NOMO-1 (cell line): ENCODE measurements at regions not wholly inside any gene's neighbourhood (a gene's known extent, or its start where the extent isn't known, plus 50 kb on each side); places are given as distances from the start of the nearest gene placed in this dataset.
"Not testable (repeated sequence)": the region's sequence is repeated elsewhere in the genome, so short reads cannot be mapped to it uniquely, and the experiment has no call there.

ENCODE experiments used
- DNase-seq, 2 experiments: peaks; one replicate each; lab custom pipeline; 2025; ENCODE audit not compliant: unreplicated experiment in 2 of 2; lab: John Stamatoyannopoulos, UW

DNA sequence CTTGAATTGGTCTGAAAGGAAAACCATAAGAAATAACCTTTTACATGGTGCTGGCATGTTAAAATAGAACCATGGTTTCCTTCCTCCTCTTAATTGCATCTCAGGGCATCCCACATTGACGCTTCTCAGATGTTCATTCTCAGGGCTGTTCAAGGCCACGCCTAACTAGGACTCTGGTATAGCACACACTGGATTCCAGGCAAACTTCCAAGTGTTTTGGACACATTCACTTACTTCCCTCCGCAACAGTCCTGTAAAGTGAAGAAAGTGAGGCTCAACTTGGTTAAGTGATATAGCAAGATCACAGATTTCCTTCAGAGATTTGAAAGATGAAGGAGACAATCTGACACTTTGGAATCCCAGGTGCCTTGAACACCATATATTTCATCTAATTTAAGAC lies 244.8 kb downstream of the DUSP10 start:
- no peak for DNase-seq

DNA sequence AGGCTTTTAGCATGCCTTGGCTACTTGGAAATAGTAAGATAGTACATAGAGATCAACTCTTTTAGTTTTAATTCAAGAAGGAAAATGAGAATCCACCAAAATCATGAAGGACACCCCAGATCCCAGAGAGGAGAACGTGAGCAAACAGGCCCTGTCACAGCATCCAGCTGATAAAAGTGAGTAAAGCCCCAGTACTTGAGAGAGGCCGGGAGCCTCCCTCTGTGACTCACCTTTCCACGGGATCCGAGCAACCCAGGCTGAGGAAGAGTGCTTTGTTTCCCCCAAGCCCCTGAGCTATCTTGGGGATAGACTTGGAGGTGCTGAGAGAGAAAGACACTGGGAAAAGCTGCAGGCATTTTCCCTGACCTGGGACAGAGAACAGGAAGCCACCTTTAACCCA lies 238.6 kb downstream of the DUSP10 start:
- DNase-seq, result no peak

DNA sequence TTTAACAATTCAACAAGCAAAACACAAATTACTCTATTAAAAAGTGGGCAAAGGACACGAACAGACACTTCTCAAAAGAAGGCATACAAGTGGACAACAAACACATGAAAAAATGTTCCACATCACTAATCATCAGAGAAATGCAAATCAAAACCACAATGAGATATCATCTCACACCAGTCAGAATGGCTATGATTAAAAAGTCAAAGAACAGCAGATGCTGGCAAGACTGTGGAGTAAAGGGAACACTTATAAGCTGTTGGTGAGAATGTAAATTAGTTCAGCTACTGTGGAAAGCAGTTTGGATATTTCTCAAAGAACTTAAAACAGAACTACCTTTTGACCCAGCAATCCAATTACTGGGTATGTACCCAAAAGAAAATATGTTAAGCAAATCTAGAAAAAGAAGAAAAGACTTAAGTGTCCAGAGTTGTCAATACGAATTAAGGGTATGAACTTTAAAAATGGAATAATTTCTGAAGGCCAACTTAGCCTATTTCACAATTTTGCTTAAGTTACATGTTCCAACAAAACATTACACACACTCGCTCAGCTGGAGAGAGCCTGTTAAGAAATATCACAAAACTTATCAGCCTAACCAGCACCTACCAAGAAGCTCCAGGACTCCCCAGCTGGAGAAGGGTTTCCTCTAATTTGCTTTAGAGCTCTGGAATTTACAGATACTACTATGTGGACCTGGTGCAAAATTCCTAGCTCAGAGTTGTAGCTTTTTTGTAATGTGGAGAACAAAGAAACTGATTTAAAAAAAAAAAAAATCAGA lies 232.1 kb downstream of the DUSP10 start:
- DNase-seq, result no peak

DNA sequence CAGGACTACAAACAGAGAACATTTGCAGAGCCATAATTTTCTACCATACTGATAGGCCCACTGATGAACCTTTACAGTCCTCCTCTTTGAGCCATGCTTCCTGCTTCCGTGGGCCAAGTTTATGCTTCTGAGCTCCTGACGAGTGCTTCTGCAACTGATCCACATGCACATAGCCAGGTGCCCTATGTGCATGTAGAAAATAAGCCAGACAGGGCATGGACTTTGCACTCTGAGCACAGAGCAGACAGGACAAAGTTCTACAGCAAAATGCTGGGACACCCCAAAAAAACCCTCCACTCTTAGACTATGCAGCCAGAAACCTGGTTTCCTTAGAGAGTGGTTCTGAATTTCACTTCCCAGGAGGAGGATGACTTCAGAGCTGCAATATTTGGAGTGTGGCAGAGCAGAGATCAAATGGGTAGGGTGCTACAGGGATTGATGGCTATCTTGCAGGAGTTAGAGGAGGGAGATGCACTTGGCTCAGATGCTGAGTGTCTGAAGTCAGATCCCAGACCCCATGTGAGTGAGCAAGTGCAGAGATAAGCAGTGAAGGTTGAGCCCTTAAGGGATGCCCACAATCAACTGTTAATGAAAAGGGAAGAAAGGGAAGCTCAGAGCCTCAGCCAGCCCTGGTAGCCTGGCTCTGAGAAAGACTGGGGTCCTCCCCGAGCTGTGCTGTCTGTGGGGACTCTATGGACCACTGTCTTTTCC lies 230.9 kb downstream of the DUSP10 start:
- DNase-seq, result no peak

DNA sequence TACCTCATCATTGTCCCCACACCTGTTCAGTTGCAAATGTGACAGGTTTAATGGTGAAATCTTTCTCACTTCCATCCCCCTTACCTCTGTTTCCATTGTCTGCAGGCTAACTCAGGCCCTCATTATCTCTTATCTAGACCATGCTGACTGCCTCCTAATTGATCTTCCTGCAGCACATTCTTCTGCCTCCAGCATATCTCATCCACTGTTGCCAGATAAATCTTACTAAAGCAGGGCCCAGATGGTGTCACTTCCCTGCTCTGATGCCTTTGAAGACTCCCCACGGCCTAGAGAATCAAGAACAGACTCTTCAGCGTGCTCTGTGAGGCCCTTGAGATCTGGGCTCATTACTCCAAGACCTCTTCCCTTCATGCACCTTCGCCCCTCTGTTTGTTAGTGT lies 230.1 kb downstream of the DUSP10 start:
- no peak for DNase-seq

DNA sequence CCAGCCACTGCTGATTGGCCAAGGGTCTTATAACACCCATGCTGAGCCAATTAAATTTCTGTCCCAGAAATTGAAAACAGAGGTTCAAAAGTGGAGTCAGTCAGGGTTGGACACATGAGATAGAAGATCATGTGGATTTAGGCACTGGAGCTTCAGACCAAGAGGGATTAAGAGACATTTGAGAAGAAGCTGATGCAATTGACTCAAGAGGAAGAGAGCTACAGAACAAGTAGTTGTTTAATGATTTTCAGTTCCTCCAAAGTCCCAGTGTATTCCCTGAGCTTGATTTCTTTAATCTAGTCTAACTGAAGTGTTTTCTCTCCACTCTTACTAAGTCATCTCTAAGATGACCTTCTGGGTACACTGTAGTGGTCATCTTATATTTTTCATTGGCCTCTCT lies 227.1 kb downstream of the DUSP10 start:
- peak in 1 of 2 experiments; percentile 43 for DNase-seq

DNA sequence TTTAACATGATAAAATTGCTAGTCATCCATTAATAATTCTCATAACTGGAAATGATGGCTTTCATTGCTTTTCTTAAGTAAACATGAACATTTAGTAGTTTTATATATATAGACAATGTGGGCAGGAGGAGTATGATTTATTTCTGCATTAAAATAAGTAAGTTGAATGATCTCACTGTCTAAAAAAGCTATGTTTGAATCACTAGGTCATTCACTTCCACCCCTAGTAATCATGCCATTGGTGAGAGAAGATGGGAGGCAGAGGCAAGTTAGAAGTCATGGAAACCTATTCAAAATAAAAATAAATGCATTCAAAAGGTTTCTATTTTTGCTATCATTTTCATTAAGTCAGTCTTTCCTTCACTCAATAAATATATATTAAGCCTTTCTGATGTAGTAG lies 226.4 kb downstream of the DUSP10 start:
- DNase-seq, result no peak

DNA sequence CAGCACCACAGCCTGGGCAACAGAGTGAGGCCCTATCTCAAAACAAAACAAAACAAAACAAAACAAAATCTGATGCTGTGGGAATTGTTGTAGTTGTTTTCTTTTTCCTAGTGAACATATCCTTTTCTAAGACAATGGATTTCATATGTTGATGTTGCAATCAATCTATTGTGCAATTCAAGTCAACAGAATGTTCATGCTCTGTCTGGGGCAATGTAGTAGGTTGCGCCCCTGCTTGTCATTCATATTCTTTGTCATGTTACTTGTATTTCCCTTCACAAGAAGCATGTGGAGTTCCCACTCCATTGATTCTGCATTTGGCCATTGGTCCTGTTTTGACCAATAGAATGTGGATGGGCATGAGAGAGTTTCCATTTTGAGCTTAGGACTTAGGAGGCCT lies 223.9 kb downstream of the DUSP10 start:
- DNase-seq, result peak in 1 of 2 experiments; percentile 43

DNA sequence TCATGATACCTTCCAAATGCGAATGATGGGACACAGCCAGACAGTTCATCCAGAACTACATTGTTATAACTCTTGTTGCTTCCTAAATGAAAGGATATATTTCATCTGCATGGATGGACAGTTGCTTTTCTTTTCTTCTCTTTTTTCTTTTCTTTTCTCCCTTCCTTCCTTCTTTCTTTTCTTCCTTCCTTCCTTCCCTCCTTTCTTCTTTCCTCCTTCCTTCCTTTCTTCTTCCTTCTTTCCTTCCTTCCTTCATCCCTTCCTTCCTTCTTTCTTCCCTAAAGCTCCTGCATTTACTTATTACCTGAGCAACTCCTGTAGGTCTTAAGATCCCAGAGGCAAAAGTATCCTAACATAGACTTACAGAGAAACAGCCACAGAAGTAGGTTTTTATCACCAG lies 221.6 kb downstream of the DUSP10 start:
- DNase-seq, result no peak

DNA sequence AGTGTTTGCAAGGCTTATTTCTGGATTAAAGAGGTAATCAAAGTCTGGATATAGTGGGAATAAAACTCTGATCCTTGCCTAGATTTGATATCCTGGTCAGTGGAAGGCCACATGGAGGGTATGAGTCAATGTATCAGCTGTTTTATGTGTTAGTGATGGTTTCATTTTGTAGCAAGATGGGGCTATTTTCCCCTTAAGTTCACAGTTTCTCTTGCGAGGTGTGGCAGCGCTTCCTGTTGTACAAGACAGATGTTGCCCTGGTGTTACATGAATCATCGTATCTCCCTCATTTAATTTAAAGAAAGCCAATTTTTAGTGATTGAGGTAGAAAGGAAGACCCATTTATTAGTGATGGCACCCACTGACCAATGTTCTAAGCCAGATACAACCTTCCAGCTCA lies 220.2 kb downstream of the DUSP10 start:
- no peak for DNase-seq

DNA sequence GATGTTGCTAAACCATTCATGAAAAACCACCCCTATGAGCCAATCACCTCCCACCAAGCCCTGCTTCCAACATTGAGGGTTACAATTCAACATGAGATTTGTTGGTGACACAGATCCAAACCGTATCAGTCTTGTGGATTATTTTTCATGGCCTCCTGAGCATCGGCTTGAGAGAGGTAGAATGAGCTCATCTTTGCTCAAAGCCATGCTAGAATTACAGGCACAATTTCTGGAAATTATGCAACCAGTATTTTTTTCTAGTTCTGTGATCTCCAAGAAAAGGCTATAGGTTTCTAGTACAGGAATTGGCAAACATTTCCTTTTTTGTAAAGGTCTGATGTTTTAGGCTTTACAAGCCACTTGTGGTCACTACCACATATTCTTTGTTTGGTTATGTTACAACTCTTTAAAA lies 219.4 kb downstream of the DUSP10 start:
- no peak for DNase-seq

DNA sequence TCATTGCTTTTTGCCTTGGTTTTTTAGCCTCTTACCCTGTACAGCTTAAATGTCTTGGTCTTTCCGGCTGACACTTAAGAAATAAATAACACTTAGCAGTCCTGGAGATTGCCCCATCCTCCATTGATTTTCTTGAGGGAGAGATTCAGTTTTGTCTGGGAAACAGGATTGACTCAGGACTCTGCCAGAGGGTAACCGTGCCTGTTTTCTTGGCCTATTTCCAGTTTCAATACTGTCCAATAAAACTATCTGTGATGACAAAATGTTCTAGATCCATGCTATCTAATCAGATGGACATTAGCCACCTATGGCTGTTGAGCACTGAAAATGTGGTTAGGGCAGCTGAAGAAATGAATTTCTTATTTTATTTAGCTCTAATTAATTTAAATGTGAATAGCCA lies 216.1 kb downstream of the DUSP10 start:
- no peak for DNase-seq

DNA sequence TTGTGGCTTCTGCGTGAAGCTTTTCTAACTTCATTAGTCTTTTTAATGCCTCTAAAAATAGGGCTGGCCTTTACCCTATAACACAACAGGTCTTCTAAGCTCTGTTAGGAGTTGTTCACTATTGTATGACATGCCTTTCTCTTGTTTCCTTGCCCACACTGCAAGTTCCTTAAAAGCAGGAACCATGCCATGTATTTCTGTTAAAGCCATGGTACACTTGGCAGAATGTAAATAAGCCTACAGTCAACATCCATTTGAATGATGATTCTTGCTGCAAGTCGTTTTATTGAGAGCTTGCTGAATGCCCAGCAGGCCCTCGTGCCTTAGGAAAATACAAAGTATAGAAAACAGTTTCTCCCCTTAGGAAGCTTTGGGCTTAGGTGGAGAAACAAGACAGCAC lies 214.6 kb downstream of the DUSP10 start:
- DNase-seq, result no peak

DNA sequence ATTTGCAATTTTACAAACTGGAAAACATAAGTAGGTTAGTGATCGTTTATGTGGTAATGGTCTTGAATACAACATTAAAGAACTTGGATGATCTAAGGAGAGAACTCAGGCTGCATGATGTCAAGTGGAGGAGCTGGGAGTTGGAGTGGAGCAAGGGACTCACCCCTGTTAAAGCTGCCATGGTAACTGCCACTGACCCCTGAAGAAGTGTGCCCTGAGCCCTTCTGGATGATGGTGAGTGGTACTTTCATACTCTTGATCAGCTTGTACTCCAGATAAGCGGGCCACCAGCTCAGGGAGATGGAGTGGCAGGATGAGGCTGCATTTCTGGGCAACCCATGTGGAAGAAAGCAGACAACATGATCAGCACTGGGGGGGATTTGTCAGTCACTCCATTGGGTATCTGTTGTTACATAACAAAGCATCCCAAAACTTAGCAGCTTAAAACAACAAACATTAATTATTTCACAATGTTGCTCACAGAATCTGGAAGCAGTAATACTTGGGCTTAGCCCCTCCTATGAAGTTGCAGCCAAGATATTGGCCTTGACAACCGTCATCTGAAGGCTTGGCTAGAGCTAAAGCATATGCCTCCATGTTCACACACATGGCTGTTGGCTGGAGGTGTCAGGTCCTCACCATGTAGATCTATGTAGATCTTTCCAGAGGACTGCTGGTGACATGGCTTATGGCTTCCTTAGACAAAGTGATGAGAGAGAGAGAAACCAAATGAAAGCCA lies 213.8 kb downstream of the DUSP10 start:
- no peak for DNase-seq

DNA sequence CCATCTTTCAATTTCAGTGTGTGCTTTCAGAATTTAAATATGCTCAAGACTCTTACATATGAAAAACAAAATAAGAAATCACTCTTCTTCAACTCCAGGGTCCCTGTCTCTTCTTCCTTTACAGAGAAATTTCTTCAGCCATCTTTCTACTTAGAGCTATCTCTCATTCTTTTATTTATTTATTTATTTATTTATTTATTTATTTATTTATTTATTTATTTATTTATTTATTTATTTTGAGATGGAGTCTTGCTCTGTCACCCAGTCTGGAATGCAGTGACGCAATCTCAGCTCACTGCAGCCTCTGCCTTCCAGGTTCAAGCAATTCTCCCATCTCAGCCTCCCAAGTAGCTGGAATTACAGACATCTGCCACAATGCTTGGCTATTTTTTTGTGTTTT lies 211.7 kb downstream of the DUSP10 start:
- not testable (repeated sequence) for DNase-seq

DNA sequence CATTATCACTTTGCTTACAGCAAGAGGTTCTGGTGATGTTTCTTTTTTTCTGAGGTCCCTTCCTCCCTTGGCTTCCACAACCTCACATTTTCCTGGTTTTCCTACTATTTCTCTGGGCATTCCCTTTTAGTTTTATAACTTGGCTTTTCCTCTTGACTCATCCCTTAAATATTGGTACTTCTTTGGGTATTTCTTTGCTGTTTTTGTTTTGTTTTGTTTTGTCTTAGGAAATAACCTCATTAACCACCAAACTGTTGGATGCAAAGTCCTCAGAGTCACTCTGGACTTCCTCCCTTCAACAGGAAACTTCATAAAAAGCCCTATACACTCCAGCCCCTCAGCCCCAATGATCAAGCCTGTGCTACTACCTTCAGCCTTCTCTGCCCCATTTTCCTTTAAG lies 211.1 kb downstream of the DUSP10 start:
- DNase-seq, result no peak

DNA sequence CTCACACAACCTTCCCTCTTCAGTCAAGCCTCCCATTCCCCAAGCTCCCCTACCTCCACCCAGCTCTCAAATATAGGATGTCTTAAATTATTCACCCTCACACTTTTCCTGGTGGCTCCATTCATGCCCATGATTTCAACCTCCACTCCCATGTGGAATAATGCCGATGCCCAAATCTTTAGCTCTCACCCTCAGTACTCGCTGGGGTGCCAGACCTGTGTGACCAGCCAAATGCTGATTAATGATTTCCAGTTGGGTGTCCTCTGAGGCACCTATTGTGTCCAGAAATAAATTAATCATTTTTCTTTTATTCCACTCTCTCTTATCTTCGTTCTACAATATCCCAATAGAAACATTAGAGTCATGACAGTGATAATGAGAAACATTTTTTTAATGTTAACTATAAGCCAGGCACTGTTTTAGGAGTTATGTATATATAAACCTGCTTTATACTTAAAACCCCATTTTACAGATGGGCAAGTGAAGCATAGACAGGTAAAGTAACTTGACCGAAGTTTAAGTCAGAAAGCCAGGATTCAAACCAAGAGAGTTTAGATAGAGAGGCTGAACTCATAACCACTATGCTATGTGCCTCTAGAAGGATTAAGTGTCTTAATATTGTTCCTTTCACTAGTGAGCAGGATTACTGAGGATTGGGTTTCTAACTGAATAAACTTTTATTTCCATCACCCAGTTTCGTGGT lies 209.7 kb downstream of the DUSP10 start:
- no peak for DNase-seq

DNA sequence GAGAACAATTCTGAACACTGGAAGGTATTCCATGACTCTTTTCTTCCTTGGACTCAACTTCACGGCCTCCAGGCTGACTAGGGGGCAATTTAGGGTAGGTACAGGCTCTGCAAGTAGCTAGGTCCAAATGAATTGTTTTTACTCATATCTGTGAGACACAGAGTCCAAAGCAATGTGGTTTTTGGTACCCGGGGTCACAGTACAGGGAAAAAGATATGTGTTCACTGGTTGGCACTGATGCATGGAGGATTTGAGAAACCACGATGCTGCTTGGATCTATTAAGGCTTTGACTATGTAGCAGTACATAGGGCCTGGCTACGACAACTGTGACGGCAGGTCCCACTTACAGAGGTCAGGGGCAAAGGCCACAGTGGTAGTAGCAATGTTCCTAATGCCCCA lies 200.6 kb downstream of the DUSP10 start:
- no peak for DNase-seq

DNA sequence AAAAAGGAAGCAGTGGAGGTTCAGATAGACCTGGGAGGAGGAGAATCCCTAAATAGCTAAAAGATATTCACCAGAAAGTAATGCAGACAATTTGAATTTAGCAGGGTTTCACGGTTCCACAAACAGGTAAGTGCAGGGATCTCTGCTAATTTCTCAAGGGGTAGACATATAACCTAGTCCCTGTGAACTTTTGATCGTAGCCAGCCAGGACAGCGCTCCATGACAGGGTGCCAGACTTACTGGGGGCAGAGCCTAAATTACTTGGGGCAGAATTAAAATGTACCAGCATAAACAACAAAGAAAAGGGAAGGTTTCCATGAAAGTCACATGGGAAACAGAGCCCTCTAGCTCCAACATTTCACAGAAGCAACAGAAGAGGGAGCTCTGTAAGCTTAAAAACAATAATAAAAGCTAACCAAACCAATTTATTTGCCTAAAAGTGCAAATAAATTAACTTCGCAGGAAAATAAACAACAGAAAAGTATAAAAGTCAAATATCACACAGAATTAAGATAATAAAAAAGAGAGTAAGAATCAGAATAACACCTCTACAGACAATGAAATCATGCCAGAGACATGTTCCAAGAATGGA lies 198.3 kb downstream of the DUSP10 start:
- DNase-seq, result peak; percentile 20 to 24

DNA sequence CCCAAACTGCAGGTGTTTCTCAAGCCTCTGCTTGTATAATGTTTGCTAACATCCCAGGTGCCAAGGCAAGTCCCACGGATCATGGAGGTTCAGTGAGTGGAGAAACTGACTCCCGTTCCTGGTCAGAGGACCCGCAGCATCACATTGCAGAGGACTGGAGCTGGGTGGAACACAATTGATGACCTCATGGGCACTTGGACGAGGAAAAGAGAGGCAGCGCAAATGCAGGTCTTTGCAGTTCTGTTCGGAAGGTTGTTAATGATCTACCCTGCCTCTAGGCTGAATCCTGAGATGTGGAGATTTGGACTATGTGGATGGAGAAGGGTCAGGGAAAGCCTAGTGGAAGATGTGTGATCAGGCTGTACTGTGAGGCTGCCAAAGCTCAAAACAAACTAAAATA lies 192.9 kb downstream of the DUSP10 start:
- DNase-seq, result no peak

DNA sequence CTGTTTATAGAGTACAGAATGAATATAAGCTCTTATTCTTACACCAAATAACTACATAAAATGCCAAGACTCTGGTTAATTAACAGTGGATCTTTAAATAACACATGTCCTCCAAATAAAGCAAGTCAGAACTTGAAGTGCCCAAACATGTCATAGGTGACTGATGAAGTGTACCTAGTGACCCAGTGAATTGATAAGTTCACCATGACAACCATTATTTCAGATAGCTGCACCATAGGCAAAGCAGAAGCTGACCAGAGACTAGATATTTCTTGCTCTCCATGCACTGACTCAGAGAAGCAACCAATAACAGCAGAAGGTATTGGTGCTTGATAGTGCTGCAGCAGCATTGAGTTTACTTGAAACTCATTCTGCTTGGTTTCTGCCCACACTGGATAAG lies 192.1 kb downstream of the DUSP10 start:
- no peak for DNase-seq
